LNCaP clone FGC (cell line): ENCODE measurements at regions not wholly inside any gene's neighbourhood (a gene's known extent, or its start where the extent isn't known, plus 50 kb on each side); places are given as distances from the start of the nearest gene placed in this dataset.
"Not testable (repeated sequence)": the region's sequence is repeated elsewhere in the genome, so short reads cannot be mapped to it uniquely, and the experiment has no call there.

Source experiments
- DNase-seq: peaks from one replicate; pipeline ENCODE4 v3.0.0-alpha.2; 2011; ENCODE audit warnings: low read depth
- H3K4me3 ChIP-seq: 2 replicates; pipeline ENCODE4 v1.5.1; 2011; ENCODE audit warnings: mild to moderate bottlenecking, low read depth, low read length, control low read depth
- TF ChIP-seq, protein P1 (sequence below): IDR thresholded peaks from 2 replicates; pipeline ENCODE4 v1.5.1; 2012; ENCODE audit warnings: mild to moderate bottlenecking; ENCODE audit not compliant: control insufficient read depth, insufficient read depth; ENCODE audit errors: extremely low read depth

DNA sequence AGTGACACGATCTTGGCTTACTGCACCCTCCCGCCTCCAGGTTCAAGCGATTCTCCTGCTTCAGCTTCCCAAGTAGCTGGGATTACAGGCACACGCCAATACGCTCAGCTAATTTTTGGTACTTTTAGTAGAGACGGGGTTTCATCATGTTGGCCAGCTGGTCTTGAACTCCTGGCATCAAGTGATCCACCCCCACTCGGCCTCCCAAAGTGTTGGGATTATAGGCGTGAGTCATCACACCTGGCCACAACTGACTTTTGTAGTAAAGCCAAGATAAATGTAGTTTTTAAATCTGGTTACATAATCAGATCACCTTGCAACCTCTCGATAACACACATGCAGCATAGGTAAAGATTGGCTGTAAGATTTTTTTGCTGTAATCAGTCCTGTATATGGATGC lies 657.5 kb upstream of the DPPA4 start:
- DNase-seq: no peak
- TF ChIP-seq, protein P1, sequence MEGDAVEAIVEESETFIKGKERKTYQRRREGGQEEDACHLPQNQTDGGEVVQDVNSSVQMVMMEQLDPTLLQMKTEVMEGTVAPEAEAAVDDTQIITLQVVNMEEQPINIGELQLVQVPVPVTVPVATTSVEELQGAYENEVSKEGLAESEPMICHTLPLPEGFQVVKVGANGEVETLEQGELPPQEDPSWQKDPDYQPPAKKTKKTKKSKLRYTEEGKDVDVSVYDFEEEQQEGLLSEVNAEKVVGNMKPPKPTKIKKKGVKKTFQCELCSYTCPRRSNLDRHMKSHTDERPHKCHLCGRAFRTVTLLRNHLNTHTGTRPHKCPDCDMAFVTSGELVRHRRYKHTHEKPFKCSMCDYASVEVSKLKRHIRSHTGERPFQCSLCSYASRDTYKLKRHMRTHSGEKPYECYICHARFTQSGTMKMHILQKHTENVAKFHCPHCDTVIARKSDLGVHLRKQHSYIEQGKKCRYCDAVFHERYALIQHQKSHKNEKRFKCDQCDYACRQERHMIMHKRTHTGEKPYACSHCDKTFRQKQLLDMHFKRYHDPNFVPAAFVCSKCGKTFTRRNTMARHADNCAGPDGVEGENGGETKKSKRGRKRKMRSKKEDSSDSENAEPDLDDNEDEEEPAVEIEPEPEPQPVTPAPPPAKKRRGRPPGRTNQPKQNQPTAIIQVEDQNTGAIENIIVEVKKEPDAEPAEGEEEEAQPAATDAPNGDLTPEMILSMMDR: no peak

DNA sequence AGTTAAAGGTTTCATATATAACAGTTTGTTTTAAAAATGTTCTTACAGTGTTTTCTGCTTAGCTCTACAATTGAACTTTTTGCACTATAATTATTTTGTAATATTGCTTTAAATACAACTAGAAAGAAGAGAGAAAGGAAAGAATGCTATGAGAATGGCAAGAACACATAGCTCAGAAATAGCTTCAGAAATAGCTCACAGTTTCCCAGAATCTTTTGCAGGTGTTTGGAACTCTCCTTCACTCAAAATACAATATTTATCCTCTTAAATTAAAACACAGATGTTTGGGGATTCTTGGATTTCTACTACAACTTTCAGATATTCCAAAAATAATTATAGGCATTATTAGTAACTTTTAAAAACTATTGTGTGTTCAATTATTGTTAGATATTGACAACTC lies 658.0 kb upstream of the DPPA4 start:
- no peak overlapping the region for H3K4me3 ChIP-seq
- TF ChIP-seq, protein P1: no peak
- no peak for DNase-seq

More for the DNA sequence above, 657.5 kb upstream of the DPPA4 start:
- H3K4me3 ChIP-seq: no peak overlapping the region

DNA sequence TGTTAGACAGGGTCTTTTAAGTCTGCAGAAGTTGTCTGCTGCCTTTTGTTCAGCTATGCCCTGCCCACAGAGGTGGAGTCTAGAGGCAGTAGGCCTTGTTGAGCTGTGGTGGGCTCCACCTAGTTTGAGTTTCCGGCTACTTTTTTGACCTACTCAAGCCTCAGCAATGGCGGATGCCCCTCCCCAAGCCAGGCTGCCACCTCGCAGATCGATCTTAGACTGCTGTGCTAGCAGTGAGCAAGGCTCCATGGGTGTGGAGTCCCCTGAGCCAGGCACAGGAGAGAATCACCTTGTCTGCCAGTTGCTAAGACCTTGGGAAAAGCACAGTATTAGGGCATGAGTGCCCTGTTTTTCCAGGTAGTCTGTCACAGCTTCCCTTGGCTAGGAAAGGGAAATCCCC lies 664.6 kb upstream of the DPPA4 start:
- H3K4me3 ChIP-seq, DNase-seq: not testable (repeated sequence)

DNA sequence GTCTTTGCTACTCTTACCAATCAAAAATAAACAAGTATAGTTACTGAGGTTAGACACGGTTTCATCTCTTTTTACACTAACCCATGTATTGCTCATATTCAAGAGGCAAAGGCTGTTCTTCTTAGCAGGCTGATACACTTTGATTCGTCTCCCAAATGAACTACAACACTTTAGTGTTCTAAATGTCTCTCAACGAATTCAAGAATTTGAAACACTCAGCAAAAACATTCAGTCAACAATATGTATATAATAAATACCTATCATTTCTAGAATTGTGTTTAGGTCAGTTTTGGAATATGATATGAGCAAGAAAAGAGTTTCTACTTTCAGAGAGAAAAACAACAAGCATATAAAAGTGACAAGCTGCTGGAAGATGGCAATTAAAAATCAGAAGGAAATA lies 669.6 kb upstream of the DPPA4 start:
- H3K4me3 ChIP-seq: no peak overlapping the region
- TF ChIP-seq, protein P1: no peak
- DNase-seq: no peak

DNA sequence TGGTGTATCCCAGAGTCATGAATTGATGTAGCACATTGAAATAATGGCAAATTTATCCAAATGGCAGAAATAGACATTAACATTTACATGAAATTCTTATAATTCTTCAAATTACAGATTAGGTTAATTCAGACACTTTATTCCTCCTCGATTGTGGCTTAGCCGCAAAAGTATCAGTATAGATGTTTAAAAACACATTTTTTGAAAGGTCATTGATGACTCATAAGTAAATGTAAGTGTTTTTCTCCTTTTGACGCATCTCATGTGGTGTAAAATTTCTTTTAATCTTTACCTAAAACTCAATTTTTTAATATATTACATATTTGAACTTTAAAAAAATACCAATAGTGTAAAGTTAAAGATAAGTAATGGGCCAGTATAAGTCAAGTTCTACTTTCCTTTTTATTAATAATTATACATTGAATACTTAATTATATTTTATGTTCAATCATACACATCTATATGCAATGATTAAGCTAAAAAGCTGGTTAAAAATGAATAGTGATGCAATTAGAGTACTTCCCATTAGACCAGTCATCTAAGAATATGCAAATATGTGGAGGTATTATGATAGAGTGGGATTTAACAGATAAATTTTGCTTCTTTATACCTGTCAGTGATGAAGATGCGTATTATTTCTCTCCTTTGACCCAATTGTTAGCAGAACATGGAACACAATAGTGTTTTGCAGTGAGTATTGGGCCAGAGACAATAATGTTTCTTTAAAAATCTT lies 678.1 kb upstream of the DPPA4 start:
- TF ChIP-seq, protein P1: no peak
- no peak for DNase-seq

DNA sequence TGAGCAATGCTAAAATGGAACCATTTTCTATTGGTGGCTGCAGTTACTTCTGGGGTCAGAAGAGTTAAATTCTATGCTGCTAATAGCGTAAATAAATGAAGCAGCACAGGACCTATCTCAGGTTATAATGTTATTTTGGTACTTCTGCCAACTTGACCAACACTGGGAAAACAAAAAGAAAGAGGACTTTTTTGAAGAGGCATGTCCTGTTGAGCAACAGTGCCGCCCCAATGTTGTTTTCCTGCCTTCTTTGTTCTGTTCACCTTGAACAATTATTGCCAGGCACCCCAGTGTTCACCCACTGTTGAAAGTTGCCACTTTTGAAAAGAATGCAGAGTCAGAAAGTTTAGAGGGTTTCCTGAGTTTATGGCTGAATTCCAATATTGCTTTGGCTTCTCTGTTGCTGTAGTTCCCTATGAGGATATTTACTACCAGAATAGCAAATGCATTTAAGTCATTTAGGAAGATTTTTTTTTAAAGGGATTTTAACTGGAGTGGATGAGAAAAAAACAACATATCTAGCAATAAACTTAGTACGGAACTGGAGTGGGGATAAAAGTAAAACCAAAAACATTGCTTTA lies 679.0 kb upstream of the DPPA4 start:
- DNase-seq: no peak
- TF ChIP-seq, protein P1: no peak

More for the DNA sequence above, 678.1 kb upstream of the DPPA4 start:
- H3K4me3 ChIP-seq: no peak overlapping the region

DNA sequence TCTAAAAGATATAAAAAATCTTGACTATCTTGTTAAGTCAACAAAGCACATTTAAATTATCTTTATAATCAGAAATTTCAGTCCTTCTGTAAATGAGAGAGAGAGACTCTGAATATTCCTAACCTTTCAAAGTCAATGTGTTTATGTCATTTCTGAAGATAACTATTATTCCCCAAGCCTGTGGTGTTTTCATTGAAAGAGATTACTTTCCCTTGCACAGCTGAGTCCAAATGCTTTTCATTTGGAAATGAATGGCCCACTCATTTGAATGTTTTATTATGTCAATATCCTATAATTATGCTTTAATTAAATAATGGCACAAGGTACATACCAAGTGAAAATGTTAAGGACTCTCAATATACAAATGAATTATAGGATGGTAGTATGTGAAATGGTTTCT lies 680.0 kb upstream of the DPPA4 start:
- TF ChIP-seq, protein P1: no peak
- H3K4me3 ChIP-seq: no peak overlapping the region
- DNase-seq: no peak

More for the DNA sequence above, 679.0 kb upstream of the DPPA4 start:
- H3K4me3 ChIP-seq: no peak overlapping the region
